CD14-positive monocyte (primary cell): ENCODE measurements at regions not wholly inside any gene's neighbourhood (a gene's known extent, or its start where the extent isn't known, plus 50 kb on each side); places are given as distances from the start of the nearest gene placed in this dataset.
"Not testable (repeated sequence)": the region's sequence is repeated elsewhere in the genome, so short reads cannot be mapped to it uniquely, and the experiment has no call there.

Experiments
- DNase-seq, 3 donors: peaks; one replicate each; pipeline ENCODE4 v3.0.0-alpha.2; 2011 to 2022
- H2AFZ ChIP-seq: 2 replicates; pipeline ENCODE4 v1.6.0; 2012; ENCODE audit warnings: mild to moderate bottlenecking, low read depth, low read length, inconsistent platforms; ENCODE audit not compliant: insufficient read depth, poor library complexity, severe bottlenecking
- H3K27ac ChIP-seq, 2 donors: 1 replicate in 1 of 2; 2 replicates in 1 of 2; pipeline ENCODE4 v1.5.1; 2012 to 2013; ENCODE audit warnings: low read length in 2 of 2, control low read depth in 1 of 2, inconsistent platforms in 1 of 2, low read depth in 1 of 2, mild to moderate bottlenecking in 1 of 2
- H3K27me3 ChIP-seq, 2 donors: one replicate each; pipeline versions ENCODE4 v1.6.0 to v1.6.1; 2011 to 2013; ENCODE audit warnings: low read length in 2 of 2; ENCODE audit not compliant: control insufficient read depth in 2 of 2, insufficient read depth in 2 of 2
- H3K36me3 ChIP-seq, 2 donors: replicated peaks in 1 of 2; 1 replicate in 1 of 2; 2 replicates in 1 of 2; pipeline versions ENCODE4 v1.5.1 to v1.6.1; 2012 to 2013; ENCODE audit warnings: low read length in 2 of 2, control low read depth in 1 of 2, inconsistent platforms in 1 of 2, mild to moderate bottlenecking in 1 of 2; ENCODE audit not compliant: insufficient read depth in 2 of 2, control insufficient read depth in 1 of 2
- H3K4me1 ChIP-seq, 2 donors: 1 replicate in 1 of 2; 2 replicates in 1 of 2; pipeline versions ENCODE4 v1.5.1 to v1.6.1; 2012 to 2013; ENCODE audit warnings: low read length in 2 of 2, control low read depth in 1 of 2, inconsistent platforms in 1 of 2, mild to moderate bottlenecking in 1 of 2, moderate library complexity in 1 of 2; ENCODE audit not compliant: insufficient read depth in 2 of 2, control insufficient read depth in 1 of 2
- H3K4me2 ChIP-seq: replicated peaks from 2 replicates; pipeline ENCODE3; 2012; ENCODE audit warnings: low read length, moderate library complexity, mild to moderate bottlenecking; ENCODE audit not compliant: poor library complexity, severe bottlenecking; ENCODE audit errors: extremely low read depth
- H3K4me3 ChIP-seq, 3 experiments: fragments of 200-600 bp in 1 of 3; sonication (generic) in 1 of 3; replicated peaks in 1 of 3; 1 replicate in 2 of 3; 2 replicates in 1 of 3; pipeline ENCODE4 v1.5.1; 2011 to 2013; ENCODE audit warnings: low read length in 3 of 3, mild to moderate bottlenecking in 3 of 3, control low read depth in 2 of 3, low read depth in 2 of 3, inconsistent platforms in 1 of 3, moderate library complexity in 1 of 3
- H3K79me2 ChIP-seq: 2 replicates; pipeline ENCODE4 v1.6.0; 2012; ENCODE audit warnings: mild to moderate bottlenecking, control low read depth, inconsistent platforms, low read length, moderate library complexity; ENCODE audit not compliant: insufficient read depth
- H3K9ac ChIP-seq: 2 replicates; pipeline ENCODE4 v1.6.0; 2017; ENCODE audit warnings: low read length, mild to moderate bottlenecking; ENCODE audit not compliant: insufficient read depth, poor library complexity, severe bottlenecking
- H3K9me3 ChIP-seq, 2 donors: replicated peaks in 1 of 2; 1 replicate in 1 of 2; 2 replicates in 1 of 2; pipeline versions ENCODE4 v1.5.1 to v1.6.1; 2012 to 2013; ENCODE audit warnings: low read length in 2 of 2, control low read depth in 1 of 2; ENCODE audit not compliant: control insufficient read depth in 1 of 2, insufficient read depth in 1 of 2
- H4K20me1 ChIP-seq: 2 replicates; pipeline ENCODE4 v1.6.0; 2012; ENCODE audit warnings: mild to moderate bottlenecking, low read length, control low read depth, moderate library complexity; ENCODE audit not compliant: insufficient read depth
- H3K27ac Mint-ChIP-seq, 7 donors: one replicate each; pipeline ENCODE4 v1.8.0; 2020; ENCODE audit warnings: mild to moderate bottlenecking in 7 of 7, mixed read lengths in 7 of 7, moderate library complexity in 6 of 7, inconsistent platforms in 2 of 7
- H3K27me3 Mint-ChIP-seq, 3 donors: one replicate each; pipeline ENCODE4 v1.8.0; 2021 to 2022; ENCODE audit warnings: low read depth in 3 of 3, mild to moderate bottlenecking in 3 of 3, mixed read lengths in 3 of 3, moderate library complexity in 3 of 3, inconsistent platforms in 1 of 3
- H3K36me3 Mint-ChIP-seq, 2 donors: one replicate each; pipeline ENCODE4 v1.8.0; 2020; ENCODE audit warnings: mixed read lengths in 2 of 2, inconsistent platforms in 1 of 2, mild to moderate bottlenecking in 1 of 2
- H3K4me1 Mint-ChIP-seq: one replicate; pipeline ENCODE4 v1.8.0; 2020; ENCODE audit warnings: mild to moderate bottlenecking, mixed read lengths
- H3K4me3 Mint-ChIP-seq, 2 donors: one replicate each; pipeline ENCODE4 v1.8.0; 2020; ENCODE audit warnings: mild to moderate bottlenecking in 2 of 2, mixed read lengths in 2 of 2, moderate library complexity in 1 of 2
- H3K9me3 Mint-ChIP-seq, 7 donors: one replicate each; pipeline ENCODE4 v1.8.0; 2020 to 2022; ENCODE audit warnings: mixed read lengths in 7 of 7, mild to moderate bottlenecking in 6 of 7, moderate library complexity in 6 of 7, inconsistent platforms in 2 of 7
- WGBS: methylation state at CpG from one replicate; pipeline ENCODE4 v1.1.5; 2013; ENCODE audit warnings: missing lambda C conversion rate; ENCODE audit not compliant: insufficient coverage; 5-methylcytosine and 5-hydroxymethylcytosine counted together
- intact Hi-C, 2 donors: fragments of 100-400 bp; cut with micrococcal nuclease; formaldehyde crosslinking; loops; one replicate each; pipeline versions ENCODE4 v1.15.0 to v1.15.1; 2023

DNA sequence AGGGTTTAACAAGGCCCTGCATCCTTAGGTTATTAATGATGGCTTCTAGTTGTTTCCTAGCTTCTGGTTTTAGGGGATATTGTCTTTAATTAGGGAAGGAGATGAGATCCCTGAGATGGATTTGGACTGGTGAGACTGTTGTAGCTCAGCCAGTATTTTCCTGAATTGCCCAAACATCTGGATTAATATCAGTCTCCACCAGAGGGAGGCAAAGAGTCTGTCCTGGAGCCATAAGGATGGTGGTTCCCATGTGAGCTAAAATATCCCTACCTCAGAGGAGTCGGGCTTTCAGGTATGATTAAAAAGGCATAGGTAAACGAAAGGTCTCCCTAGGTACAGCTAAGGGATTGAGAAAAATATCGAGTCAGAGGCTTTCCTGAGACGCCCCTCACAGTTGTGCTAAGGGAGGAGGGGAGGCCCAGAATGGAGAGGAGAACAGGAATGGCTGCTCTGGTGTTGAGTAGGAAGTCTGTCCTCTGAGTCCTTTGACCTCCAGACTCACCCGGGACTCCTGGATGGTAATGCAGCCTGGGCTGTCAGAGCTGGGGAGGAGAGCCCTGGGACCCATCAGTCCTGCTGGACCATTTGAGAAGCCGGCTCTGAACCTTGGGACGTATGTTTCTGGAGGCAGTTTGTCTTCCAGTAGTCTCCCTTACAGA, 130.3 kb upstream of the PLGLB1 start:
- H3K27ac ChIP-seq, H3K36me3 ChIP-seq, H3K27me3 ChIP-seq, H2AFZ ChIP-seq, H3K4me1 Mint-ChIP-seq, H3K9me3 ChIP-seq, intact Hi-C loops, H3K4me3 ChIP-seq, H3K27ac Mint-ChIP-seq, H3K79me2 ChIP-seq, DNase-seq, H3K27me3 Mint-ChIP-seq, H3K4me1 ChIP-seq, H3K4me3 Mint-ChIP-seq, H3K36me3 Mint-ChIP-seq, H3K9ac ChIP-seq, H3K9me3 Mint-ChIP-seq, H3K4me2 ChIP-seq, H4K20me1 ChIP-seq: not testable (repeated sequence)
- WGBS = no CpG with 5 or more reads among the region's 7 CpGs

DNA sequence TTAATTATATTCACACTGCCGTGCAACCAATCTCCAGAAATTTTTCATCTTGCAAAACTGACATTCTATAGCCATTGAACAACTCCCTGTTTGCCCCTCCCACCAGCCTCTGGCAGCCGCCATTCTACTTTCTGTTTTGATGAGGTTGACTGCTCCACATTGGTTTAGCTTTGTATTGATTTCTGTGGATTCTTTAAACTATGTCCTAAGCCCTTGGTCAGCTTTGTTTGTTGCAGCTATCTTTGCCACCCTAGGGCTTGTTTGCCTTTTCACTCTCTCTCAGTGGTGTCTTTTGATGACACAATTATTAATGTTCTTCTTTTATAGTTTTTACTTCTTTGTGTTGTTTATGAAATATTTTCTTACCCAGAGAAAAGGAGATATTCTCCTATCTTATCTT, 152.8 kb upstream of the PLGLB1 start:
- H3K27me3 ChIP-seq, H3K27ac ChIP-seq, H3K4me3 Mint-ChIP-seq, H3K36me3 Mint-ChIP-seq, H3K27me3 Mint-ChIP-seq, H4K20me1 ChIP-seq, H3K27ac Mint-ChIP-seq, H3K4me1 ChIP-seq, H3K9ac ChIP-seq, H3K9me3 Mint-ChIP-seq, H3K79me2 ChIP-seq, H3K4me3 ChIP-seq, H3K9me3 ChIP-seq, H3K4me2 ChIP-seq, H3K4me1 Mint-ChIP-seq, H2AFZ ChIP-seq, intact Hi-C loops, DNase-seq, H3K36me3 ChIP-seq: not testable (repeated sequence)
- no CpG with 5 or more reads among the region's 2 CpGs for WGBS

DNA sequence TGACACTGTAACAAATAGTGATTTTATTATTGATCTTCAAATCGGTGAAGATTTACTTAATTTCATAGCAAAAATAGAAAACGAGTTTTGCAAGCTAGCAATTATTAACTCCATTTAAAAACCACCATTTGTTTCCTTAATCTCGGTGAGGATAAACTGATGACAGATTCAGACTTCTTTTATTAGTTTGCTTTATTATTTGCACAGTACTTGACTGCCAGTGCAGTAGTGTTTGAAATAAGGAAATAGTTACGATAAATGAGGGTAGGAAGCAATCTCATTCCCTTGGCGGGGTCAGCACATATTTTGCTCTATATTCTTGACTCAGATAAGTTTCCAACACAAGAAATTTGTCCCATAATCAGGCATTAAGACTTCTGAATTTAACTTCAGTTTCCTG, 161.7 kb upstream of the PLGLB1 start:
- H3K27ac ChIP-seq, H4K20me1 ChIP-seq, H3K9ac ChIP-seq, H3K9me3 Mint-ChIP-seq, H3K4me1 ChIP-seq, intact Hi-C loops, H3K36me3 Mint-ChIP-seq, H3K9me3 ChIP-seq, H3K27ac Mint-ChIP-seq, H3K27me3 Mint-ChIP-seq, H3K4me3 ChIP-seq, H3K79me2 ChIP-seq, H3K4me1 Mint-ChIP-seq, H3K27me3 ChIP-seq, H3K4me2 ChIP-seq, H3K4me3 Mint-ChIP-seq, H2AFZ ChIP-seq, DNase-seq, H3K36me3 ChIP-seq: not testable (repeated sequence)
- no CpG with 5 or more reads among the region's 5 CpGs for WGBS

DNA sequence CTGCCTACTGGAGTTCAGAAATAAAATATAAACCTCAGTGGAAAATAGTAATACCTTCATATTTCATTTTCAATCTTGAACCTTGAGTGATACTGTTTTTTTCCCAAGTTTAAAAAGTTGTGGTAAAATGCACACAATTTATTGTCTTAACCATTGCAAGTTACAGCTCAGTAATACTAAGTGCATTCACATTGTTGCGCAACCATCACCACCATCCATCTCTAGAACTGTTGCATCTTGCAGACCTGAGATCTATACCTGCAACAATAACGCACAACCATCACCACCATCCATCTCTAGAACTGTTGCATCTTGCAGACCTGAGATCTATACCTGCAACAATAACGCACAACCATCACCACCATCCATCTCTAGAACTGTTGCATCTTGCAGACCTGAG, 162.6 kb upstream of the PLGLB1 start:
- H4K20me1 ChIP-seq, H3K27ac Mint-ChIP-seq, H3K4me1 ChIP-seq, H3K27ac ChIP-seq, H3K4me2 ChIP-seq, H3K4me3 Mint-ChIP-seq, H3K4me3 ChIP-seq, DNase-seq, H2AFZ ChIP-seq, H3K27me3 Mint-ChIP-seq, H3K9me3 Mint-ChIP-seq, H3K4me1 Mint-ChIP-seq, H3K36me3 Mint-ChIP-seq, H3K9ac ChIP-seq, intact Hi-C loops, H3K36me3 ChIP-seq, H3K79me2 ChIP-seq, H3K9me3 ChIP-seq, H3K27me3 ChIP-seq: not testable (repeated sequence)
- no CpG with 5 or more reads among the region's 3 CpGs for WGBS
